H9 (cell line): ENCODE measurements at regions not wholly inside any gene's neighbourhood (a gene's known extent, or its start where the extent isn't known, plus 50 kb on each side); places are given as distances from the start of the nearest gene placed in this dataset.

ENCODE experiments used
- DNase-seq: peaks from one replicate; pipeline ENCODE4 v3.0.0-alpha.2; 2017
- H2AFZ ChIP-seq: one replicate; pipeline ENCODE4 v1.6.1; 2013; ENCODE audit warnings: mild to moderate bottlenecking, low read length, control low read depth, moderate library complexity
- H2AK5ac ChIP-seq: 2 replicates; pipeline ENCODE4 v1.6.1; 2013; ENCODE audit warnings: low read length, control low read depth, mixed read lengths; ENCODE audit not compliant: insufficient read length
- H2BK120ac ChIP-seq: one replicate; pipeline ENCODE4 v1.6.1; 2013; ENCODE audit warnings: low read depth, mild to moderate bottlenecking, low read length, control low read depth, inconsistent platforms; ENCODE audit not compliant: poor library complexity, severe bottlenecking
- H2BK12ac ChIP-seq: 2 replicates; pipeline ENCODE4 v1.6.1; 2013; ENCODE audit warnings: low read length, control low read depth, mixed read lengths, low read depth; ENCODE audit not compliant: insufficient read length
- H2BK15ac ChIP-seq: 2 replicates; pipeline ENCODE4 v1.6.1; 2013; ENCODE audit warnings: low read depth, low read length, control low read depth
- H2BK20ac ChIP-seq: one replicate; pipeline ENCODE4 v1.6.1; 2013; ENCODE audit warnings: low read depth, mild to moderate bottlenecking, low read length, control low read depth, inconsistent platforms; ENCODE audit not compliant: poor library complexity, severe bottlenecking
- H2BK5ac ChIP-seq: 2 replicates; pipeline ENCODE4 v1.6.1; 2013; ENCODE audit warnings: low read length, control low read depth, mixed read lengths; ENCODE audit not compliant: insufficient read length
- H3K14ac ChIP-seq: 2 replicates; pipeline ENCODE4 v1.6.1; 2013; ENCODE audit warnings: low read length, control low read depth; ENCODE audit not compliant: insufficient read depth
- H3K18ac ChIP-seq: 2 replicates; pipeline ENCODE4 v1.6.1; 2013; ENCODE audit warnings: low read depth, mild to moderate bottlenecking, mixed read lengths, low read length, control low read depth; ENCODE audit not compliant: insufficient read length
- H3K23ac ChIP-seq: 2 replicates; pipeline ENCODE4 v1.6.1; 2013; ENCODE audit warnings: low read length, control low read depth, mixed read lengths, low read depth; ENCODE audit not compliant: insufficient read length
- H3K23me2 ChIP-seq: 2 replicates; pipeline ENCODE4 v1.6.1; 2013; ENCODE audit warnings: low read depth, mild to moderate bottlenecking, mixed read lengths, low read length, control low read depth; ENCODE audit not compliant: insufficient read length, poor library complexity, severe bottlenecking
- H3K27ac ChIP-seq: 2 replicates; pipeline ENCODE4 v1.5.1; 2013; ENCODE audit warnings: low read length, control low read depth, mixed read lengths, low read depth; ENCODE audit not compliant: insufficient read length
- H3K27me3 ChIP-seq: 2 replicates; pipeline ENCODE4 v1.6.1; 2013; ENCODE audit warnings: low read length, control low read depth, inconsistent platforms; ENCODE audit not compliant: insufficient read depth
- H3K4ac ChIP-seq: 2 replicates; pipeline ENCODE4 v1.6.1; 2013; ENCODE audit warnings: low read depth, mild to moderate bottlenecking, control low read depth, inconsistent platforms, low read length, moderate library complexity
- H3K4me1 ChIP-seq: 2 replicates; pipeline ENCODE4 v1.6.1; 2013; ENCODE audit warnings: low read length, control low read depth, inconsistent platforms; ENCODE audit not compliant: insufficient read depth
- H3K4me2 ChIP-seq: 2 replicates; pipeline ENCODE4 v1.6.1; 2013; ENCODE audit warnings: low read length, control low read depth, mixed read lengths; ENCODE audit not compliant: insufficient read length, insufficient read depth
- H3K56ac ChIP-seq: 2 replicates; pipeline ENCODE4 v1.6.1; 2013; ENCODE audit warnings: low read depth, mild to moderate bottlenecking, mixed read lengths, low read length, control low read depth; ENCODE audit not compliant: insufficient read length
- H3K79me1 ChIP-seq: 2 replicates; pipeline ENCODE4 v1.6.1; 2013; ENCODE audit warnings: low read depth, mild to moderate bottlenecking, moderate library complexity, low read length, control low read depth, inconsistent platforms; ENCODE audit not compliant: insufficient read depth, poor library complexity, severe bottlenecking
- H3K79me2 ChIP-seq: 2 replicates; pipeline ENCODE4 v1.6.1; 2013; ENCODE audit warnings: low read length, control low read depth, inconsistent platforms; ENCODE audit not compliant: insufficient read depth
- H3K9ac ChIP-seq: 2 replicates; pipeline ENCODE4 v1.6.1; 2013; ENCODE audit warnings: low read length, control low read depth, mixed read lengths; ENCODE audit not compliant: insufficient read length; ENCODE audit errors: extremely low read depth
- H3K9me3 ChIP-seq: one replicate; pipeline ENCODE4 v1.6.1; 2013; ENCODE audit warnings: low read depth, low read length, inconsistent platforms; ENCODE audit not compliant: control insufficient read depth
- H3T11ph ChIP-seq: one replicate; pipeline ENCODE4 v1.6.1; 2013; ENCODE audit warnings: mild to moderate bottlenecking, low read length, control low read depth, inconsistent platforms
- H4K20me1 ChIP-seq: one replicate; pipeline ENCODE4 v1.6.1; 2013; ENCODE audit not compliant: control insufficient read depth, insufficient read length, insufficient read depth
- H4K5ac ChIP-seq: 2 replicates; pipeline ENCODE4 v1.6.1; 2013; ENCODE audit warnings: low read depth, mild to moderate bottlenecking, mixed read lengths, low read length, control low read depth; ENCODE audit not compliant: insufficient read length
- H4K8ac ChIP-seq: replicated peaks from 2 replicates; pipeline ENCODE4 v1.6.1; 2013; ENCODE audit warnings: low read length, control low read depth, mixed read lengths, low read depth; ENCODE audit not compliant: insufficient read length
- H4K91ac ChIP-seq: 2 replicates; pipeline ENCODE4 v1.6.1; 2013; ENCODE audit warnings: low read depth, mild to moderate bottlenecking, moderate library complexity, mixed read lengths, low read length, control low read depth; ENCODE audit not compliant: insufficient read length
- H3K27ac Mint-ChIP-seq, 3 experiments: 2 replicates in 2 of 3; 3 replicates in 1 of 3; pipeline ENCODE4 v1.8.0; 2020 to 2021; ENCODE audit warnings: mixed read lengths in 3 of 3, mild to moderate bottlenecking in 1 of 3, moderate library complexity in 1 of 3
- H3K27me3 Mint-ChIP-seq: 2 replicates; pipeline ENCODE4 v1.8.0; 2021; ENCODE audit warnings: low read depth, mild to moderate bottlenecking, moderate library complexity, mixed read lengths
- H3K36me3 Mint-ChIP-seq, 3 experiments: 2 replicates in 2 of 3; 3 replicates in 1 of 3; pipeline ENCODE4 v1.8.0; 2020 to 2021; ENCODE audit warnings: low read depth in 3 of 3, mixed read lengths in 3 of 3; ENCODE audit not compliant: insufficient read depth in 1 of 3
- H3K4me1 Mint-ChIP-seq, 2 experiments: 2 replicates each; pipeline ENCODE4 v1.8.0; 2020; ENCODE audit warnings: mixed read lengths in 2 of 2
- H3K4me3 Mint-ChIP-seq, 2 experiments: 2 replicates in 1 of 2; 3 replicates in 1 of 2; pipeline ENCODE4 v1.8.0; 2020 to 2021; ENCODE audit warnings: mild to moderate bottlenecking in 2 of 2, mixed read lengths in 2 of 2, moderate library complexity in 1 of 2
- H3K9me3 Mint-ChIP-seq, 2 experiments: 2 replicates in 1 of 2; 3 replicates in 1 of 2; pipeline ENCODE4 v1.8.0; 2020; ENCODE audit warnings: mild to moderate bottlenecking in 2 of 2, mixed read lengths in 2 of 2, moderate library complexity in 1 of 2
- WGBS: extraction: QIAGEN DNeasy Blood & Tissue Kit; methylation state at CpG from one replicate; pipeline ENCODE4 v1.1.7; 2013; ENCODE audit warnings: missing lambda C conversion rate, low lambda C conversion rate, mixed read lengths; ENCODE audit not compliant: insufficient read length; ENCODE audit errors: extremely low coverage; 5-methylcytosine and 5-hydroxymethylcytosine counted together
- TF ChIP-seq, protein P1 (sequence below): fragments of 200-600 bp; sonication (generic); conservative IDR thresholded peaks from 3 replicates; pipeline ENCODE4 v1.8.0; 2021; ENCODE audit warnings: antibody characterized with exemption, mild to moderate bottlenecking

DNA sequence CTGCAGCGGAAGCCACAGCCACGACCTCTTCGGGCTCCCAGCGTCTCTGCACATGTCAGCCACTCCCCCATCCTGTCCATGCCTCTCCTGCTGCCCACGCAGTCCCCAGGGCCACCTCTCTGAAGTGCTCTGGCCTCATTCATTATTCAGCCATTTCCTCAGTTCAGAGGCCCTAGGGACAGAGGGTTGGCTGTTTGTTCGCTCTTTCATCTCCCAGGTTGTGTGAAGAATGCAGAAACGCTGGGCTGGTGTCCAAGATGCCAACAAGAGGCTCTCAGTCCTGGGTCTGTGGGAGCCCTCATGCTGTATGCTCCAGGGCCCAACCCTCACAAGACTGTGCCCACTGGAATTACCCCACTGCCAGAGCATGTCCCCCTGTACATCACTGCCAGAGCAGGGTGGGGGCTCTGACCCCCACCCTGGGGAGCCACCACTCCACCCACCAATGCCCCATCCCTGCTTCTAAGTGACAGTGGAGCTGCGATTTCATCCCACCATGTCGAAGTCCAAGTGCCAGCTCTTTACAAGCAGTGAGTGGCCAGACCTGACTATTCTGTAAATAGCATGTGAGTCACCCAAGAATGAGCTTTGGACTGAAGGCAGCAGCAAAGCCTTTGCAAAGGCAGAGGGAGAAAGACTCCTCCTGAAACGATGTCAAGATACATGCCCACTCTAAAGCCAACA, 209.6 kb downstream of the BUD13 start:
- H3K4me1 Mint-ChIP-seq, result peaks cover 15 to 19% of the 10 kb centered on the region in 2 experiments
- H2BK120ac ChIP-seq, result no peak overlapping the region
- H3K79me1 ChIP-seq, result no peaks in the 10 kb centered on the region
- H3K4me2 ChIP-seq, result no peak overlapping the region
- no peaks in the 10 kb centered on the region for H3K23me2 ChIP-seq
- H2BK15ac ChIP-seq, result no peak overlapping the region
- H3K27me3 Mint-ChIP-seq, result peaks cover 73% of the 10 kb centered on the region
- no peaks in the 10 kb centered on the region for H3K79me2 ChIP-seq
- TF ChIP-seq, protein P1, sequence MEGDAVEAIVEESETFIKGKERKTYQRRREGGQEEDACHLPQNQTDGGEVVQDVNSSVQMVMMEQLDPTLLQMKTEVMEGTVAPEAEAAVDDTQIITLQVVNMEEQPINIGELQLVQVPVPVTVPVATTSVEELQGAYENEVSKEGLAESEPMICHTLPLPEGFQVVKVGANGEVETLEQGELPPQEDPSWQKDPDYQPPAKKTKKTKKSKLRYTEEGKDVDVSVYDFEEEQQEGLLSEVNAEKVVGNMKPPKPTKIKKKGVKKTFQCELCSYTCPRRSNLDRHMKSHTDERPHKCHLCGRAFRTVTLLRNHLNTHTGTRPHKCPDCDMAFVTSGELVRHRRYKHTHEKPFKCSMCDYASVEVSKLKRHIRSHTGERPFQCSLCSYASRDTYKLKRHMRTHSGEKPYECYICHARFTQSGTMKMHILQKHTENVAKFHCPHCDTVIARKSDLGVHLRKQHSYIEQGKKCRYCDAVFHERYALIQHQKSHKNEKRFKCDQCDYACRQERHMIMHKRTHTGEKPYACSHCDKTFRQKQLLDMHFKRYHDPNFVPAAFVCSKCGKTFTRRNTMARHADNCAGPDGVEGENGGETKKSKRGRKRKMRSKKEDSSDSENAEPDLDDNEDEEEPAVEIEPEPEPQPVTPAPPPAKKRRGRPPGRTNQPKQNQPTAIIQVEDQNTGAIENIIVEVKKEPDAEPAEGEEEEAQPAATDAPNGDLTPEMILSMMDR, result no peak
- no peak overlapping the region for H3K27ac Mint-ChIP-seq
- H3K4me1 ChIP-seq, result no peaks in the 10 kb centered on the region
- no peaks in the 10 kb centered on the region for H4K20me1 ChIP-seq
- H4K5ac ChIP-seq, result no peak overlapping the region
- no peaks in the 10 kb centered on the region for H3K9me3 ChIP-seq
- no peak overlapping the region for H2AK5ac ChIP-seq
- no peak overlapping the region for H4K91ac ChIP-seq
- no peak overlapping the region for H3K14ac ChIP-seq
- no peak overlapping the region for H4K8ac ChIP-seq
- no peak overlapping the region for H3K56ac ChIP-seq
- no peaks in the 10 kb centered on the region; a peak in 1 of 7 replicates for H3K36me3 Mint-ChIP-seq
- no peak overlapping the region for H3K4me3 Mint-ChIP-seq
- peaks cover 0 to 3% of the 10 kb centered on the region in 2 experiments; a peak in 2 of 5 replicates for H3K9me3 Mint-ChIP-seq
- no peak overlapping the region for H3K4ac ChIP-seq
- no peaks in the 10 kb centered on the region for H3K27me3 ChIP-seq
- no peak overlapping the region for H3K9ac ChIP-seq
- no CpG with 5 or more reads among the region's 10 CpGs for WGBS
- H3T11ph ChIP-seq, result no peak overlapping the region
- no peak overlapping the region for H2BK12ac ChIP-seq
- H2BK20ac ChIP-seq, result no peak overlapping the region
- H3K18ac ChIP-seq, result no peak overlapping the region
- H2BK5ac ChIP-seq, result no peak overlapping the region
- H2AFZ ChIP-seq, result no peak overlapping the region
- no peak overlapping the region for H3K23ac ChIP-seq
- no peak overlapping the region for H3K27ac ChIP-seq
- DNase-seq, result no peak
